GM21576 (cell line): ENCODE measurements at regions not wholly inside any gene's neighbourhood (a gene's known extent, or its start where the extent isn't known, plus 50 kb on each side); places are given as distances from the start of the nearest gene placed in this dataset.
A peak's percentile ranks its signal among the peaks of the same experiment; 100 is the strongest.
"Not testable (repeated sequence)": the region's sequence is repeated elsewhere in the genome, so short reads cannot be mapped to it uniquely, and the experiment has no call there.

Experiments used
- ATAC-seq: cut with Tn5 transposase; IDR thresholded peaks from one replicate; pipeline ENCODE4 v1.9.1; 2021; ENCODE audit warnings: mild to moderate bottlenecking, moderate library complexity; ENCODE audit not compliant: unreplicated experiment

GRCh38 chrX:125503769-125504168 is 184.1 kb downstream of the TEX13C start:
- no peak for ATAC-seq

- no peak for ATAC-seq
Observed at GRCh38 chrX:125505207-125505606, 185.5 kb downstream of the TEX13C start.

- ATAC-seq = no peak
Observed at GRCh38 chrX:125507119-125507518, 187.4 kb downstream of the TEX13C start.

- ATAC-seq = no peak
Observed at GRCh38 chrX:125520029-125520428, 200.4 kb downstream of the TEX13C start.

GRCh38 chrX:125522752-125523151 is 203.1 kb downstream of the TEX13C start:
- ATAC-seq = no peak

GRCh38 chrX:125532411-125533089 is 212.9 kb downstream of the TEX13C start:
- ATAC-seq = no peak

GRCh38 chrX:125533352-125533751 is 213.7 kb downstream of the TEX13C start:
- no peak for ATAC-seq

GRCh38 chrX:125544031-125544660 is 224.5 kb downstream of the TEX13C start:
- no peak for ATAC-seq

- no peak for ATAC-seq
Observed at GRCh38 chrX:125544856-125545255, 225.2 kb downstream of the TEX13C start.

- ATAC-seq = no peak
Observed at GRCh38 chrX:125577479-125577878, 257.8 kb downstream of the TEX13C start.

- ATAC-seq = no peak
Observed at GRCh38 chrX:125604448-125604847, 284.8 kb downstream of the TEX13C start.

GRCh38 chrX:125605145-125605544 is 285.5 kb downstream of the TEX13C start:
- no peak for ATAC-seq

- ATAC-seq = not testable (repeated sequence)
Observed at GRCh38 chrX:125614591-125615343, 295.1 kb downstream of the TEX13C start.

- ATAC-seq = no peak
Observed at GRCh38 chrX:125620715-125621587, 301.3 kb downstream of the TEX13C start.

GRCh38 chrX:125621588-125621927 is 301.9 kb downstream of the TEX13C start:
- ATAC-seq = no peak

- ATAC-seq = no peak
Observed at GRCh38 chrX:125622899-125623298, 303.2 kb downstream of the TEX13C start.

- no peak for ATAC-seq
Observed at GRCh38 chrX:125627676-125628075, 308.0 kb downstream of the TEX13C start.

GRCh38 chrX:125628435-125628834 is 308.8 kb downstream of the TEX13C start:
- ATAC-seq = no peak

- ATAC-seq = no peak
Observed at GRCh38 chrX:125641405-125641804, 321.7 kb downstream of the TEX13C start.

GRCh38 chrX:125646195-125646594 is 326.5 kb downstream of the TEX13C start:
- ATAC-seq = peak; percentile 55

- ATAC-seq = no peak
Observed at GRCh38 chrX:125651426-125651825, 331.8 kb downstream of the TEX13C start.
